ENCODE measurements at regions not wholly inside any gene's neighbourhood (a gene's known extent, or its start where the extent isn't known, plus 50 kb on each side); places are given as distances from the start of the nearest gene placed in this dataset.

- dilution Hi-C loops (cut with MboI; ENCODE audit: extremely low pct_ligation_motif_present, low sequenced_read_pairs) (no loop called here), intact Hi-C loops (cut with micrococcal nuclease) (no loop called here)
- Histone ChIP-seq H3K79me2 (ENCODE audit: control insufficient read depth, insufficient read depth, low read length) (no peaks in the 10 kb centered on the region), H3K36me3 (ENCODE audit: control insufficient read depth in 2 of 2, extremely low read depth in 1 of 2, insufficient read depth in 2 of 2, low read length in 2 of 2) (no peaks in the 10 kb centered on the region), H3K27me3 (ENCODE audit: control insufficient read depth in 2 of 2, insufficient read depth in 2 of 2, low read length in 2 of 2) (no peaks in the 10 kb centered on the region), H3K9me1 (replicated peaks; ENCODE audit: control insufficient read depth, extremely low read depth, insufficient read depth, low read length) (no peaks in the 10 kb centered on the region), H3K27ac (ENCODE audit: insufficient read depth, low read depth, low read length) (no peak overlapping the region), H4K20me1 (replicated peaks; ENCODE audit: control insufficient read depth, extremely low read depth, insufficient read depth, low read length) (no peaks in the 10 kb centered on the region), H3K4me2 (ENCODE audit: insufficient read depth, low read length) (no peak overlapping the region), H3K4me3 (replicated peaks in 1 of 3; ENCODE audit: insufficient read depth in 1 of 3, low read depth in 1 of 3, low read length in 3 of 3) (no peak overlapping the region), H3K9me3 (replicated peaks; ENCODE audit: control insufficient read depth, insufficient read depth, low read length) (peaks cover 3% of the 10 kb centered on the region), H2AFZ (ENCODE audit: low read depth, low read length) (no peak overlapping the region), H3K9ac (replicated peaks; ENCODE audit: extremely low read depth, insufficient read depth, low read length) (no peak overlapping the region), H3K4me1 (ENCODE audit: control insufficient read depth, extremely low read depth, insufficient read depth, low read length) (no peaks in the 10 kb centered on the region)
- no TSS peak for BruUV-seq (replicated peaks)
- TF ChIP-seq GATA2 (IDR thresholded peaks at IDR 0.05; ENCODE audit: insufficient read depth, insufficient read length, low read depth, low read length) = no peak
- TF ChIP-seq MAX (IDR thresholded peaks at IDR 0.05; ENCODE audit: insufficient read depth, insufficient read length) = no peak
- no peak for TF ChIP-seq JUN (IDR thresholded peaks at IDR 0.05; ENCODE audit: borderline replicate concordance, insufficient read depth, insufficient read length, low read depth)
- ChIA-PET POLR2A (no interaction called here), CTCF (no interaction called here)
- FAIRE-seq = no peak
- DNase-seq (ENCODE audit: low read depth, low spot score) = no peak
Observed at GRCh38 chr13:54658771-54659170, 1630.2 kb downstream of the OLFM4 start.

GRCh38 chr13:54660277-54660676 lies 1631.7 kb downstream of the OLFM4 start:
- no peak overlapping the region for H2AFZ ChIP-seq (ENCODE audit: low read depth, low read length)
- no peak for FAIRE-seq
- ChIA-PET CTCF (no interaction called here), POLR2A (no interaction called here)
- no peak for DNase-seq (ENCODE audit: low read depth, low spot score)
- H3K9me3 ChIP-seq (replicated peaks; ENCODE audit: control insufficient read depth, insufficient read depth, low read length) = peaks cover 3% of the 10 kb centered on the region
- intact Hi-C loops (cut with micrococcal nuclease) = no loop called here
- H4K20me1 ChIP-seq (replicated peaks; ENCODE audit: control insufficient read depth, extremely low read depth, insufficient read depth, low read length) = no peaks in the 10 kb centered on the region
- no peak overlapping the region for H3K4me2 ChIP-seq (ENCODE audit: insufficient read depth, low read length)
- no peaks in the 10 kb centered on the region for H3K4me1 ChIP-seq (ENCODE audit: control insufficient read depth, extremely low read depth, insufficient read depth, low read length)
- no peaks in the 10 kb centered on the region for H3K27me3 ChIP-seq (ENCODE audit: control insufficient read depth in 2 of 2, insufficient read depth in 2 of 2, low read length in 2 of 2)
- no peaks in the 10 kb centered on the region for H3K36me3 ChIP-seq (ENCODE audit: control insufficient read depth in 2 of 2, extremely low read depth in 1 of 2, insufficient read depth in 2 of 2, low read length in 2 of 2)
- H3K79me2 ChIP-seq (ENCODE audit: control insufficient read depth, insufficient read depth, low read length) = no peaks in the 10 kb centered on the region
- no TSS peak for BruUV-seq (replicated peaks)
- no peaks in the 10 kb centered on the region for H3K9me1 ChIP-seq (replicated peaks; ENCODE audit: control insufficient read depth, extremely low read depth, insufficient read depth, low read length)
- TF ChIP-seq POLR2A (IDR thresholded peaks at IDR 0.05; ENCODE audit: low read depth, low read length) (no peak), POLR2AphosphoS5 (IDR thresholded peaks at IDR 0.05; ENCODE audit: insufficient read depth, low read depth, low read length) (no peak), FOS (IDR thresholded peaks at IDR 0.05; ENCODE audit: borderline replicate concordance, insufficient read depth, low read length) (no peak), CTCF (IDR thresholded peaks at IDR 0.05; ENCODE audit: extremely low read depth in 1 of 2, insufficient read depth in 1 of 2, low read depth in 1 of 2, low read length in 2 of 2) (no peak), MAX (IDR thresholded peaks at IDR 0.05; ENCODE audit: insufficient read depth, insufficient read length) (no peak), GATA2 (IDR thresholded peaks at IDR 0.05; ENCODE audit: insufficient read depth, insufficient read length, low read depth, low read length) (no peak), JUN (IDR thresholded peaks at IDR 0.05; ENCODE audit: borderline replicate concordance, insufficient read depth, insufficient read length, low read depth) (no peak), EZH2 (IDR thresholded peaks at IDR 0.05; ENCODE audit: borderline replicate concordance, low read depth, low read length, severe bottlenecking) (no peak), MYC (IDR thresholded peaks at IDR 0.05; ENCODE audit: low read depth, low read length) (no peak)
- H3K4me3 ChIP-seq (replicated peaks in 1 of 3; ENCODE audit: insufficient read depth in 1 of 3, low read depth in 1 of 3, low read length in 3 of 3) = no peak overlapping the region
- dilution Hi-C loops (cut with MboI; ENCODE audit: extremely low pct_ligation_motif_present, low sequenced_read_pairs) = no loop called here
- H3K27ac ChIP-seq (ENCODE audit: insufficient read depth, low read depth, low read length) = no peak overlapping the region
- no peak overlapping the region for H3K9ac ChIP-seq (replicated peaks; ENCODE audit: extremely low read depth, insufficient read depth, low read length)
